ENCODE measurements at regions not wholly inside any gene's neighbourhood (a gene's known extent, or its start where the extent isn't known, plus 50 kb on each side); places are given as distances from the start of the nearest gene placed in this dataset.

GRCh38 chr1:175839779-175840669 is 96.6 kb upstream of the TNR start (continued):
- TF ChIP-seq ZNF324 (tag by site-specific recombination; IDR thresholded peaks at IDR 0.05): peak; percentile 65; the same call in 1 of the 2 replicates
- peak; percentile 51; the same call in 1 of the 2 replicates for TF ChIP-seq SP2 (tag by site-specific recombination; IDR thresholded peaks at IDR 0.05)
- TF ChIP-seq ZBTB17 (tag by site-specific recombination; IDR thresholded peaks at IDR 0.05): peak; percentile 68
- TF ChIP-seq ZNF223 (tag by site-specific recombination; IDR thresholded peaks at IDR 0.05): no peak
- no peak for TF ChIP-seq ZNF404 (tag by site-specific recombination; IDR thresholded peaks at IDR 0.05)
- no peak for TF ChIP-seq GLI4 (tag by site-specific recombination; IDR thresholded peaks at IDR 0.05)
- no peak for TF ChIP-seq ZBTB26 (tag by site-specific recombination; optimal IDR thresholded peaks at IDR 0.05)
- no peak for TF ChIP-seq ZNF280C (tag by site-specific recombination; IDR thresholded peaks at IDR 0.05)
- TF ChIP-seq ZBTB20 (tag by site-specific recombination; IDR thresholded peaks at IDR 0.05): 0 out of 2 replicates have a peak, but pooled peaks have one; percentile 19
- TF ChIP-seq, protein P1, sequence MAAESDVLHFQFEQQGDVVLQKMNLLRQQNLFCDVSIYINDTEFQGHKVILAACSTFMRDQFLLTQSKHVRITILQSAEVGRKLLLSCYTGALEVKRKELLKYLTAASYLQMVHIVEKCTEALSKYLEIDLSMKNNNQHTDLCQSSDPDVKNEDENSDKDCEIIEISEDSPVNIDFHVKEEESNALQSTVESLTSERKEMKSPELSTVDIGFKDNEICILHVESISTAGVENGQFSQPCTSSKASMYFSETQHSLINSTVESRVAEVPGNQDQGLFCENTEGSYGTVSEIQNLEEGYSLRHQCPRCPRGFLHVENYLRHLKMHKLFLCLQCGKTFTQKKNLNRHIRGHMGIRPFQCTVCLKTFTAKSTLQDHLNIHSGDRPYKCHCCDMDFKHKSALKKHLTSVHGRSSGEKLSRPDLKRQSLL (tag by site-specific recombination; IDR thresholded peaks at IDR 0.05): peak; percentile 59; the same call in 1 of the 2 replicates
- no peak for TF ChIP-seq ZNF658 (tag by site-specific recombination; IDR thresholded peaks at IDR 0.05)
- TF ChIP-seq ZNF704 (tag by site-specific recombination; IDR thresholded peaks at IDR 0.05): no peak
- TF ChIP-seq ZSCAN4 (tag by site-specific recombination; IDR thresholded peaks at IDR 0.05): no peak; the same call in 1 of the 2 replicates
- TF ChIP-seq, protein P2, sequence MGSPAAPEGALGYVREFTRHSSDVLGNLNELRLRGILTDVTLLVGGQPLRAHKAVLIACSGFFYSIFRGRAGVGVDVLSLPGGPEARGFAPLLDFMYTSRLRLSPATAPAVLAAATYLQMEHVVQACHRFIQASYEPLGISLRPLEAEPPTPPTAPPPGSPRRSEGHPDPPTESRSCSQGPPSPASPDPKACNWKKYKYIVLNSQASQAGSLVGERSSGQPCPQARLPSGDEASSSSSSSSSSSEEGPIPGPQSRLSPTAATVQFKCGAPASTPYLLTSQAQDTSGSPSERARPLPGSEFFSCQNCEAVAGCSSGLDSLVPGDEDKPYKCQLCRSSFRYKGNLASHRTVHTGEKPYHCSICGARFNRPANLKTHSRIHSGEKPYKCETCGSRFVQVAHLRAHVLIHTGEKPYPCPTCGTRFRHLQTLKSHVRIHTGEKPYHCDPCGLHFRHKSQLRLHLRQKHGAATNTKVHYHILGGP (tag by site-specific recombination; IDR thresholded peaks at IDR 0.05): no peak
- TF ChIP-seq ZNF521 (tag by site-specific recombination; IDR thresholded peaks at IDR 0.05): no peak
- TF ChIP-seq ZNF140 (tag by site-specific recombination; IDR thresholded peaks at IDR 0.05): no peak
- TF ChIP-seq ZSCAN30 (tag by site-specific recombination; IDR thresholded peaks at IDR 0.05): no peak
- TF ChIP-seq ZNF311 (tag by site-specific recombination; IDR thresholded peaks at IDR 0.05; ENCODE audit: borderline replicate concordance): no peak
- TF ChIP-seq ZNF623 (tag by site-specific recombination; IDR thresholded peaks at IDR 0.05): no peak
- no peak for TF ChIP-seq ZNF670 (tag by site-specific recombination; IDR thresholded peaks at IDR 0.05; ENCODE audit: low read depth)
- TF ChIP-seq ZNF621 (tag by site-specific recombination; IDR thresholded peaks at IDR 0.05): no peak
- TF ChIP-seq PRDM6 (tag by site-specific recombination; IDR thresholded peaks at IDR 0.05): peak; percentile 78
- TF ChIP-seq PRDM10 (tag by site-specific recombination; IDR thresholded peaks at IDR 0.05): peak; percentile 78
- TF ChIP-seq GLIS2 (tag by site-specific recombination; IDR thresholded peaks at IDR 0.05): no peak
- peak; percentile 51 for TF ChIP-seq KLF10 (tag by site-specific recombination; IDR thresholded peaks at IDR 0.05)
